ENCODE measurements at regions not wholly inside any gene's neighbourhood (a gene's known extent, or its start where the extent isn't known, plus 50 kb on each side); places are given as distances from the start of the nearest gene placed in this dataset.

DNA sequence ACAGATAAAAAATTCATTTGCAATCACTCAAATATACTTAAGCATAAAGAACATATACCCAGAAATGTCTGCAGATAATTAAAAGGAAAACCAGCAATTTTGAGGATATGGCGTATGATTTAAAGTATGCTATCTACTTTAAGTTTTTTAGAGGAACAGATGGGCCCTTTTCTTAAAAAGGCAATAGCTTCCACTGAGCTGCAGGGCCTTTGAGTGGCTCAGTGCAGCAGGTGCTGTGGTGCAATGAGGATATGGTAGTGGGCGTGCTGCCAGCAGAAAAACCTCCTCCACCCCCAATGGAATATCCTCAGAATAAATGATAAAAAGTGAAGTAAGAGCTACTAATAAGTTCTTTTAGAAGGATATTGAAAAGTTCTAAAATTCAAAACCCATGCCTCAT, 814.5 kb downstream of the MTRR start:
- no peaks in the 10 kb centered on the region for H4K20me1 ChIP-seq (replicated peaks in 1 of 2; ENCODE audit: control insufficient read depth in 1 of 2, insufficient read depth in 2 of 2, low read length in 2 of 2)
- ChIA-PET POLR2A (ENCODE audit: partially characterized antibody) (no interaction called here), CTCF (ENCODE audit: partially characterized antibody) (no interaction called here)
- H3K14ac ChIP-seq (ENCODE audit: insufficient read length) = no peak overlapping the region
- no peak overlapping the region for H3K4ac ChIP-seq (replicated peaks; ENCODE audit: insufficient read length, low read depth, low read length)
- H3K79me2 ChIP-seq (ENCODE audit: control insufficient read depth in 1 of 2, insufficient read depth in 2 of 2, low read length in 2 of 2) = no peaks in the 10 kb centered on the region
- H2BK20ac ChIP-seq (ENCODE audit: low read length) = no peak overlapping the region
- no peaks in the 10 kb centered on the region for H3K23me2 ChIP-seq (ENCODE audit: low read depth, low read length)
- H2BK15ac ChIP-seq (ENCODE audit: low read length) = no peak overlapping the region
- no peaks in the 10 kb centered on the region for H3K4me1 ChIP-seq (replicated peaks in 1 of 4; ENCODE audit: control insufficient read depth in 3 of 4, insufficient read depth in 4 of 4, low read length in 3 of 4)
- no peak for FAIRE-seq
- H2BK12ac ChIP-seq (ENCODE audit: low read depth, low read length) = no peak overlapping the region
- H4K8ac ChIP-seq (ENCODE audit: extremely low read depth, insufficient read depth, low read length) = no peak overlapping the region
- no peak overlapping the region for H3K4me2 ChIP-seq (ENCODE audit: insufficient read depth in 1 of 2, low read depth in 2 of 2, low read length in 2 of 2)
- no peak overlapping the region for H4K91ac ChIP-seq (replicated peaks; ENCODE audit: insufficient read length, low read length)
- no peak overlapping the region for H2AFZ ChIP-seq (ENCODE audit: low read length)
- no peak overlapping the region for H3K9ac ChIP-seq (replicated peaks in 1 of 4; ENCODE audit: extremely low read depth in 1 of 4, low read depth in 3 of 4, low read length in 3 of 4)
- no peak overlapping the region for H2BK120ac ChIP-seq (replicated peaks; ENCODE audit: low read depth, low read length)
- H4K5ac ChIP-seq (ENCODE audit: insufficient read length, low read depth, low read length) = no peak overlapping the region
- H2AK5ac ChIP-seq (ENCODE audit: low read depth, low read length) = no peak overlapping the region
- H3K36me3 ChIP-seq (ENCODE audit: control insufficient read depth in 2 of 4, insufficient read depth in 4 of 4, low read length in 3 of 4) = no peaks in the 10 kb centered on the region
- 85% methylated on average over 2 of the region's 2 CpGs; no CpG with 5 or more reads in 1 of the 2 experiments for WGBS, 2 experiments (ENCODE audit: extremely low coverage in 1 of 2, insufficient coverage in 1 of 2, insufficient read length in 1 of 2, insufficient replicate concordance in 2 of 2, low coverage in 1 of 2, low lambda C conversion rate in 2 of 2, missing lambda C conversion rate in 1 of 2)
- no peak overlapping the region for H2BK5ac ChIP-seq (ENCODE audit: low read depth, low read length)
- DNase-seq (ENCODE audit: low read depth in 1 of 2, low spot score in 2 of 2) = no peak
- no peaks in the 10 kb centered on the region for H3K27me3 ChIP-seq (replicated peaks in 1 of 4; ENCODE audit: control insufficient read depth in 3 of 4, extremely low read depth in 1 of 4, insufficient read depth in 3 of 4, low read length in 3 of 4)
- no peaks in the 10 kb centered on the region for H3K79me1 ChIP-seq (ENCODE audit: low read depth, low read length)
- no peak overlapping the region for H3K27ac ChIP-seq (ENCODE audit: low read depth, low read length)
- no peak overlapping the region for H3K56ac ChIP-seq (replicated peaks; ENCODE audit: insufficient read length, low read depth, low read length)
- no peaks in the 10 kb centered on the region for H3K9me3 ChIP-seq (ENCODE audit: insufficient read depth in 2 of 2, low read depth in 1 of 2, low read length in 1 of 2)
- H3K23ac ChIP-seq (ENCODE audit: insufficient read length) = no peak overlapping the region
- no peak overlapping the region for H3K4me3 ChIP-seq (ENCODE audit: extremely low read depth in 1 of 4, insufficient read depth in 2 of 4, low read depth in 3 of 4, low read length in 4 of 4)
- H3K18ac ChIP-seq (ENCODE audit: extremely low read depth, low read length) = no peak overlapping the region
- no peak for TF ChIP-seq SP1 (IDR thresholded peaks at IDR 0.05; ENCODE audit: low read depth, low read length)
- no peak for TF ChIP-seq RBBP5 (IDR thresholded peaks at IDR 0.05; ENCODE audit: borderline replicate concordance, low read depth, low read length)
- TF ChIP-seq GABPA (IDR thresholded peaks at IDR 0.05; ENCODE audit: borderline replicate concordance, insufficient read depth, low read length) = no peak
- TF ChIP-seq, protein P1, sequence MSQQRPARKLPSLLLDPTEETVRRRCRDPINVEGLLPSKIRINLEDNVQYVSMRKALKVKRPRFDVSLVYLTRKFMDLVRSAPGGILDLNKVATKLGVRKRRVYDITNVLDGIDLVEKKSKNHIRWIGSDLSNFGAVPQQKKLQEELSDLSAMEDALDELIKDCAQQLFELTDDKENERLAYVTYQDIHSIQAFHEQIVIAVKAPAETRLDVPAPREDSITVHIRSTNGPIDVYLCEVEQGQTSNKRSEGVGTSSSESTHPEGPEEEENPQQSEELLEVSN (IDR thresholded peaks at IDR 0.05) = no peak

All from H1 (cell line).